ENCODE measurements at regions not wholly inside any gene's neighbourhood (a gene's known extent, or its start where the extent isn't known, plus 50 kb on each side); places are given as distances from the start of the nearest gene placed in this dataset.

DNA sequence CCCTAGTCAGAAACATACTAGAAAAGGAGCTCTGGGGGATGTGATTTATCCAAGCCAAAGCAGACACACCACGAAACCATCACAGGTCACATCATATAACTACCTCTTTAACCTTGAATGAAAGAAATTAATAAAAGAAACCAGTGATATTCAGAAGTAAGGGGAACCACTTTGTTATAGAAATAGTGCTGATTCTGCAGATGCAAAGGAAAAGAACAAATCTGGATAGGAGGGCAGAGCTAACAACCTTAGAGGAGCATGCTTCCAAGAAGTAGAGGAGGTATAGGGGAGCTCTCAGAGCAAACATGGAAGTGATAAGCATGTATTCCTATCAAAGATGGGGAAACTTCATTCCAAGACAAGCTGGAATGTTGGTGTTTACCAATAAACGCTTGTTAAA lies 117.0 kb upstream of the MDM1 start:
- DNase-seq (ENCODE audit: low spot score in 2 of 2) = no peak
- H3K4me3 Mint-ChIP-seq = peak overlapping the region; percentile 56
- H3K27me3 Mint-ChIP-seq = no peaks in the 10 kb centered on the region
- H3K4me1 Mint-ChIP-seq = peaks cover 41% of the 10 kb centered on the region
- H3K36me3 Mint-ChIP-seq = no peaks in the 10 kb centered on the region
- H3K27ac Mint-ChIP-seq = peak overlapping the region; percentile 70
- no peak for ATAC-seq (ENCODE audit: low read depth)
- H3K9me3 Mint-ChIP-seq = peaks cover 1% of the 10 kb centered on the region

- H3K4me1 Mint-ChIP-seq = peaks cover 47% of the 10 kb centered on the region
- ATAC-seq (ENCODE audit: low read depth) = peak; percentile 41
These were observed 118.7 kb upstream of the MDM1 start for GRCh38 chr12:68450947-68451260.

GRCh38 chr12:68451261-68452077 lies 119.3 kb upstream of the MDM1 start:
- Mint-ChIP-seq H3K27ac (peak overlapping the region; percentile 87), H3K9me3 (no peaks in the 10 kb centered on the region), H3K36me3 (no peaks in the 10 kb centered on the region), H3K4me1 (peaks cover 49% of the 10 kb centered on the region), H3K4me3 (peak overlapping the region; percentile 77), H3K27me3 (no peaks in the 10 kb centered on the region)
- peak; percentile 73 for ATAC-seq (ENCODE audit: low read depth)
- peak in 1 of 2 donors; percentile 13 for DNase-seq (ENCODE audit: low spot score in 2 of 2)

More at GRCh38 chr12:68450947-68451260, 118.7 kb upstream of the MDM1 start:
- Mint-ChIP-seq H3K27me3 (no peaks in the 10 kb centered on the region), H3K27ac (peak overlapping the region; percentile 87), H3K4me3 (peak overlapping the region; percentile 77), H3K36me3 (no peaks in the 10 kb centered on the region), H3K9me3 (no peaks in the 10 kb centered on the region)
- no peak for DNase-seq (ENCODE audit: low spot score in 2 of 2)

- H3K27me3 Mint-ChIP-seq = no peaks in the 10 kb centered on the region
- ATAC-seq (ENCODE audit: low read depth) = no peak
- no peaks in the 10 kb centered on the region for H3K9me3 Mint-ChIP-seq
- H3K27ac Mint-ChIP-seq = peak overlapping the region; percentile 87
- peak overlapping the region; percentile 77 for H3K4me3 Mint-ChIP-seq
- DNase-seq (ENCODE audit: low spot score in 2 of 2) = no peak
- H3K4me1 Mint-ChIP-seq = peaks cover 47% of the 10 kb centered on the region
- no peaks in the 10 kb centered on the region for H3K36me3 Mint-ChIP-seq
These were observed 120.0 kb upstream of the MDM1 start for GRCh38 chr12:68452078-68452715.

GRCh38 chr12:68453278-68453677 lies 121.1 kb upstream of the MDM1 start:
- no peak overlapping the region for H3K27ac Mint-ChIP-seq
- no peaks in the 10 kb centered on the region for H3K27me3 Mint-ChIP-seq
- no peak for ATAC-seq (ENCODE audit: low read depth)
- H3K36me3 Mint-ChIP-seq = no peaks in the 10 kb centered on the region
- no peak overlapping the region for H3K4me3 Mint-ChIP-seq
- H3K4me1 Mint-ChIP-seq = peaks cover 39% of the 10 kb centered on the region
- no peak for DNase-seq (ENCODE audit: low spot score in 2 of 2)
- H3K9me3 Mint-ChIP-seq = no peaks in the 10 kb centered on the region

DNA sequence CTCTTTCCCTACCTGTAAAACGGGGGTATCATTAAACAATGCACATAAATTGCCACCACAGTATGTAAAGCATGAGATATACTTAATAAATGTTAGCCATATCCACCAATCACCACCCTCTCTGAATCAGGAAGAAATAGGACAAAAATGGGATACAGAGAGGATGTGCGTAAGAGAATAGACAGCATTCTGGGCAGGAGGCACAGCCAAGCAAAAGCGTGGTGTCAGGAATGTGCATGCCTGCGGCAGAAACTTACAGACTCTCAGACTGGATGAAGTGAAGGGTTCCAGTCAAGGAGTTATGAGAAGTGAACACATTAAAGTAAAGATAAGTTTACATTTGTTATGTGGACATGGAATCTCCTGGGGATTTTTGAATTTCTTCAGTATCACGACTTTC lies 121.7 kb upstream of the MDM1 start:
- H3K4me3 Mint-ChIP-seq = peak overlapping the region; percentile 11
- H3K27ac Mint-ChIP-seq = no peak overlapping the region

DNA sequence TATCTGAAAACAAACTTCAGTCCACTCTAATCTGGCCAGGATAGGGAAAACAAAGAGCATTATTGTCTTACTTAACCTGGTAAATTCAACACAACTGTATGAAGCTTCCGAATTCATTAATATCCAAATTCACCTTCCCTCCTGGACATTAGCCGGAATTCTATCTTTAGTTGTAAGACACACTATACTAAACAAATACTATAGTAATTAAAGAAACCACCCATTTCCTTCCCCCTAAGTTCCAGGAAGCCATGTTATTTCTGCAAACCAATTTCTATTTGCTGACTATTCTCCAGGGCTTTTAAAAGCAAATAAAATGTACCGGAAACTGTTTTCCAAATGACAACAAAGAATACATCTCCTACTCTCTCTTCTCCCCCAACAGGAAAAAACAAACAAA lies 122.7 kb upstream of the MDM1 start:
- Mint-ChIP-seq H3K27ac (peak overlapping the region; percentile 30), H3K4me1 (peaks cover 35% of the 10 kb centered on the region), H3K27me3 (no peaks in the 10 kb centered on the region), H3K4me3 (peak overlapping the region; percentile 21), H3K9me3 (no peaks in the 10 kb centered on the region), H3K36me3 (no peaks in the 10 kb centered on the region)
- no peak for ATAC-seq (ENCODE audit: low read depth)
- no peak for DNase-seq (ENCODE audit: low spot score in 2 of 2)

More for the DNA sequence above, 121.7 kb upstream of the MDM1 start:
- DNase-seq (ENCODE audit: low spot score in 2 of 2) (no peak), ATAC-seq (ENCODE audit: low read depth) (no peak)
- Mint-ChIP-seq H3K36me3 (no peaks in the 10 kb centered on the region), H3K27me3 (no peaks in the 10 kb centered on the region), H3K4me1 (peaks cover 39% of the 10 kb centered on the region), H3K9me3 (no peaks in the 10 kb centered on the region)

DNA sequence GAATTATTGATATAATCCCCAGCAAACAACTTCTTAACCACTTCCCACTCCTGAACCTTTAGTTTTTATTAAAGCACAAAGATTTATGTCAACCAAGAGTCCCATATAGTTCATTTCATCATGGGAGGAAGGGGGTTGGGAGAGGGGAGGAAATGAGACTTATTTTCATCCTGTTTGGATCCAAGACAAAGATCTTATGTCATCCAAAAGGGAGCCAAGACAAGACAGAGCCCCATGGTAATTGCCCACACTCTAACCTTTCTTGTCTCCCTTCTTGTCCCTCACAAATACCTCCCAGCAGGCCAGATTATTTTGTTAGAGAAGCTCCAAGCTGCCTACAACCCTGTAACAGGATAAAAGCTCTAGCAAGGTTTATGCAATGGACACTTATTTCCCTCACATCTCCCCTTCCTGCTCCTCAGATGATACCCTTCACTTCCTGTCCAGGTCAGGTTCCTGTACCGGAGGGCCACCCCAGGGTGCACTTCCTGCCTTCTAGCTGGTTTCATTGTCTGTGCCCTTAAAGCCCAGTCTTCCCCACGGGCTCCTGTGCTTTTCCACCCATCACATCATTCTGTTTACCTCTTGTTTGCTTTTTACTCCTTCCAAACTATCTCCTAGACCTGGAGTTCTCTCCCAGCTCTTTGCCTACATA lies 123.7 kb upstream of the MDM1 start:
- Mint-ChIP-seq H3K27ac (peak overlapping the region; percentile 67), H3K4me1 (peaks cover 29% of the 10 kb centered on the region), H3K4me3 (peak overlapping the region; percentile 7), H3K27me3 (no peaks in the 10 kb centered on the region), H3K36me3 (no peaks in the 10 kb centered on the region), H3K9me3 (no peaks in the 10 kb centered on the region)
- no peak for ATAC-seq (ENCODE audit: low read depth)
- no peak for DNase-seq (ENCODE audit: low spot score in 2 of 2)

DNA sequence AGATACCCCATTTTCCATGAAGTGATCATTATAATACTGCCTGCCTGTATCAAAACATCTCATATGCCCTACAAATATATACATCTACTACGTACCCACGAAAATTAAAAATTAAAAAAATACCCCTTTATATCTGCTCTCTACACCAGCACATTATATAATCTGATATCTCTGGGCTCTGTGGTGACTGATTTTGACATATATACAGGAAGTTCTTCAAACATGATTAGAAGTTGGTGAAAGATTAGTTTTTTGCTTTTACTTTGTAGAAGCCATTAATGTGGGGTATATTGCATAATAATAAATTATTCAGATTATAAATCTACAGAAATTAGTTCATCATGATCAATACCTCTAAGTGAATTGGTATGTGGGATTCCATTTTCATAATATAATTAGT lies 126.7 kb upstream of the MDM1 start:
- H3K4me3 Mint-ChIP-seq = no peak overlapping the region
- H3K27ac Mint-ChIP-seq = no peak overlapping the region
- ATAC-seq (ENCODE audit: low read depth) (no peak), DNase-seq (ENCODE audit: low spot score in 2 of 2) (no peak)
- H3K9me3 Mint-ChIP-seq = no peaks in the 10 kb centered on the region
- H3K36me3 Mint-ChIP-seq = no peaks in the 10 kb centered on the region
- H3K27me3 Mint-ChIP-seq = no peaks in the 10 kb centered on the region
- peaks cover 22% of the 10 kb centered on the region for H3K4me1 Mint-ChIP-seq

GRCh38 chr12:68460236-68460635 lies 128.1 kb upstream of the MDM1 start:
- Mint-ChIP-seq H3K4me3 (no peak overlapping the region), H3K27ac (no peak overlapping the region), H3K9me3 (no peaks in the 10 kb centered on the region), H3K36me3 (no peaks in the 10 kb centered on the region), H3K4me1 (peaks cover 13% of the 10 kb centered on the region), H3K27me3 (no peaks in the 10 kb centered on the region)
- no peak for ATAC-seq (ENCODE audit: low read depth)
- no peak for DNase-seq (ENCODE audit: low spot score in 2 of 2)

- ATAC-seq (ENCODE audit: low read depth) (no peak), DNase-seq (ENCODE audit: low spot score in 2 of 2) (no peak)
- Mint-ChIP-seq H3K9me3 (no peaks in the 10 kb centered on the region), H3K36me3 (no peaks in the 10 kb centered on the region), H3K4me3 (no peak overlapping the region), H3K27me3 (no peaks in the 10 kb centered on the region), H3K4me1 (peaks cover 5% of the 10 kb centered on the region), H3K27ac (no peak overlapping the region)
These were observed 129.5 kb upstream of the MDM1 start for GRCh38 chr12:68461645-68462044.

- Mint-ChIP-seq H3K27me3 (no peaks in the 10 kb centered on the region), H3K27ac (peak overlapping the region; percentile 90), H3K4me1 (peaks cover 5% of the 10 kb centered on the region), H3K4me3 (peak overlapping the region; percentile 80), H3K36me3 (no peaks in the 10 kb centered on the region), H3K9me3 (no peaks in the 10 kb centered on the region)
- DNase-seq (ENCODE audit: low spot score in 2 of 2) = no peak
- peak; percentile 59 for ATAC-seq (ENCODE audit: low read depth)
These were observed 130.6 kb upstream of the MDM1 start for GRCh38 chr12:68462803-68463202.

- H3K27me3 Mint-ChIP-seq = no peaks in the 10 kb centered on the region
- H3K9me3 Mint-ChIP-seq = no peaks in the 10 kb centered on the region
- H3K36me3 Mint-ChIP-seq = no peaks in the 10 kb centered on the region
These were observed 133.1 kb upstream of the MDM1 start for GRCh38 chr12:68465227-68465626.

GRCh38 chr12:68467514-68467913 lies 135.4 kb upstream of the MDM1 start:
- ATAC-seq (ENCODE audit: low read depth) = no peak
- Mint-ChIP-seq H3K4me1 (peaks cover 8% of the 10 kb centered on the region), H3K36me3 (no peaks in the 10 kb centered on the region), H3K4me3 (no peak overlapping the region), H3K9me3 (no peaks in the 10 kb centered on the region), H3K27ac (no peak overlapping the region), H3K27me3 (no peaks in the 10 kb centered on the region)
- DNase-seq (ENCODE audit: low spot score in 2 of 2) = no peak

More at GRCh38 chr12:68465227-68465626, 133.1 kb upstream of the MDM1 start:
- DNase-seq (ENCODE audit: low spot score in 2 of 2) (no peak), ATAC-seq (ENCODE audit: low read depth) (no peak)
- no peak overlapping the region for H3K27ac Mint-ChIP-seq
- H3K4me1 Mint-ChIP-seq = peaks cover 8% of the 10 kb centered on the region
- no peak overlapping the region for H3K4me3 Mint-ChIP-seq

All from memory B cell (primary cell).